GM18873 (cell line): ENCODE measurements at regions not wholly inside any gene's neighbourhood (a gene's known extent, or its start where the extent isn't known, plus 50 kb on each side); places are given as distances from the start of the nearest gene placed in this dataset.
"Not testable (repeated sequence)": the region's sequence is repeated elsewhere in the genome, so short reads cannot be mapped to it uniquely, and the experiment has no call there.

Experiments used
- ATAC-seq: cut with Tn5 transposase; IDR thresholded peaks from one replicate; pipeline ENCODE4 v1.9.1; 2021; ENCODE audit warnings: mild to moderate bottlenecking, moderate library complexity, moderate number of reproducible peaks; ENCODE audit not compliant: unreplicated experiment, low FRiP score

DNA sequence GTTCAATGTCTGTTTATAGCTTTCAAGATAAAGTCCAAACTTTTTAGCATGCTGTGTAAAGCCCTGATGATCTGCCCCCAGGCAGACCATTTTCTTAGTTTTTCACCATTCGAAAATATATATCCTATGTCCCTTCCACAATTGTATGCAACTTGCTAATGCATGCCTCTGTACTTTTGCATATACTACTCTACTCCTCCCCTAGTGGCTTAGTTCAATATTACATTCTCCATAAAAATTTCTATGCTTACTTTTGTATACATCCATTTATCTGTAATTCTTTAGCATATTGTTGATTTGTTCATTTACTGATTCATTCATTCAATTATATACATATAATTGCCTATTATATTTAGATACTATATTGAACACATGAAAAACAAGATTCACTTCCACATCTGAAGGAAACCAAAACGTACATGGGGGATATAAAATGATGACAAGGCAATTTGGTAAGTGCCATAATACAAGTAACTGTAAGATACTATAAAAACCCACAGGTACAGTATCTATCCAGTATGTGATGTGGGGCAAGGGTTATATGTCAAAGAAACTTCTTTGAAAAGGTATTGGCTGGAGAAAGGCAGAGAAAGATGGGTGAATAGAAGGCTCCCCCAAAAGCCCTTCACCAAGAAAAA is 902.5 kb downstream of the FAM133A start:
- no peak for ATAC-seq

DNA sequence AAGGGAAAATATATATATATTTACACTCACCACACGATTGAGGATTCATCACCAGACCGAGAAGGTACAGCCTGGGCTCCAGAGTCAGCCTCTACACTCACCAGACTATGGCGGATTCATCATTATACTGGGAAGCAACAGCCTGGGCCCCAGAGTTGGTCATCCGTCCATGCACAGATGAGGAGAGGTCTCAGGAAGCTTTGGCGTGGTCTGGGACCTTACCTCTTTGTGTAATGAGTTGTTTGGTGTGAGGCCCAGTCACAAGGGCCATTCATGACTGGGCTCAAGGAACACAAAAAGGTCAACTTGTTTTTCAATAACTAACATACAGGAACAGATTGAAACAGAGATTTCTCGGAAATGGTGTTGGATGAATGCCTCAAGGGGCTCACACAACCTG is 926.1 kb downstream of the FAM133A start:
- no peak for ATAC-seq

DNA sequence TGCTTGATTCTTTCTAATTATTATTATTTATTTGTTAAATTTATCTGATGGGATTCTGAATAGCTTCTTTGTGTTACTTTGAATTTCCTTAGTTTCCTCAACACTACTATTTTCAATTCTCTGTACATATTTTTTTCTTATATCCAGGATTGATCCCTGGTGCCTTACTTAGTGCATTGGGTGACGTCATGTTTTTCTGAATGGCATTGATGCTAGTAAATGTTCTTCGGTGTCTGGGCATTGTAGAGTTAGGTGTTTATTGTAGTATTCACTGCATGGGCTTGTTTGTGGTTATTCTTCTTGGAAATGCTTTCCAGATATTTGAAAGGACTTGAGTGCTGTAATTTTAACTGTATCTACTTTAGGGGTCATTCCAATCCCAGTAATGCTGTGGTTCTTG is 938.1 kb downstream of the FAM133A start:
- ATAC-seq = no peak

DNA sequence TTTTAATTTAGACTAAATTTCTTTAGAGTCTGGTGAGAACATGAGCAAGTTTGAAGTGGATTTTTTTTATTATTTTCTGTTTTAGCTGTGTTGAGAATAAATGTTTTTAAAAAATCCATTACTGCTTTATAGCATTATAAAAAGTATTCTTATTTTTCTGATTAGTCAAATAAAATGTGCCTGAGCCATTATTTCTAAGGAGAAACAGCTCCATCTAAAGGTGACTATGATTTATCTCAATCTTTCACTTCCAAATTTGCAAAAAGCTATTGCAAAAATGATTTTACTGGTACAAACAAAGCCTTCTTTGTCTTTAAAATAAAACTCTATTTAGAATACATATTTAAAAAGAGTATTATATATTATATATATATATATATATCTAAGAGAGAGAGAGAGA is 959.2 kb downstream of the FAM133A start:
- no peak for ATAC-seq

DNA sequence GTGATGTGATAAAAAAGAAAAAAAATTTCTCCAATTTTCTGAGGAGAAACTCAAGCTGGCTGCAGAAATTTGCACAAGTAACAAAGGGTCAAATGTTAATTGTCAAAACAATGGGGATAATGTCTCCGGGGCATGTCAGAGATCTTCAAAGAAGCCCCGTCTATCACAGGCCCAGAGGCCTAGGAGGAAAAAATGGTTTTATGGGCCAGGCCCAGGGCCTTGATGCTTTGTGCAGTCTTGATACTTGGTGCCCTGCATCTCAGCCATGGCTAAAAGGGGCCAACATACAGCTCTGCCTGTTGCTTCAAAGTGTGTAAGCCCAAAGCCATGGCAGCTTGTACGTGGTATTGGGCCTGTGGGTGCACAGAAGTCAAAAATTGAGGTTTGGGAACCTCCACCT is 961.0 kb downstream of the FAM133A start:
- no peak for ATAC-seq

DNA sequence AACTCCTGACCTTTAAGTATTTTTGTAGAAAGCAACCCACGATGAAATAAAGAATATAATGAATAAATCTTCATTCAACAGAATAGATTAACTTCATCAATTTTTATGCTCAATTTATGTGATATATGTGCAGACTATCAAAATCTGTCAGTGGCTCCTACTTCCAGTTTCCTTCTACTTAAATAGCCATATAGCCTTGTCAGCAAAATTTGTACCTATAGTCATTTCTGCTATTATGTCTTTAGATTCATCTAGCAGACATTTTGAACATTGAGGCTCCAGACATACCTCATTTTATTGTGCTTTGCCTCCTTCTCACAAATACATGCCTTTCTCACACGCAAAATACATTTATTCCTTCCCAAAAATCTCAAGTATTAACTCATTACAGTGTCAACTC is 971.7 kb downstream of the FAM133A start:
- no peak for ATAC-seq

DNA sequence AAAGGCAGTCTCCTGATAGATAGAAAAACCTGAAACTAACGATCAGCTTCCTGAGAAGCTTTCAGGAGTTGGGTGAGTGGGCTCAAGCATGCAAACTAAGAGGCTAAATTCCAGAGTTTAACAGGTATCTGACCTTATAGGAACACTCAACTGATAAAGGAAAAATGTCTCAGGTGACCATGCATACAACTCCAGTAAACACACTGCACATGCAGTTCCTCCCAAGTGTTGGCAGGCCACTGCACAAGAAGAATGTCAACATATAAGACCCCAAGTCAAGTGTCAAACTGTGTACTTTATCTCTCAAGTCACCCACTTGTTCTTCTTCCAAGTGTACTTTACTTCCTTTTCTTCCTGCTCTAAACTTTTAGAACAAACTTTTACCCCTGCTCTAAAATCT is 981.2 kb downstream of the FAM133A start:
- no peak for ATAC-seq

DNA sequence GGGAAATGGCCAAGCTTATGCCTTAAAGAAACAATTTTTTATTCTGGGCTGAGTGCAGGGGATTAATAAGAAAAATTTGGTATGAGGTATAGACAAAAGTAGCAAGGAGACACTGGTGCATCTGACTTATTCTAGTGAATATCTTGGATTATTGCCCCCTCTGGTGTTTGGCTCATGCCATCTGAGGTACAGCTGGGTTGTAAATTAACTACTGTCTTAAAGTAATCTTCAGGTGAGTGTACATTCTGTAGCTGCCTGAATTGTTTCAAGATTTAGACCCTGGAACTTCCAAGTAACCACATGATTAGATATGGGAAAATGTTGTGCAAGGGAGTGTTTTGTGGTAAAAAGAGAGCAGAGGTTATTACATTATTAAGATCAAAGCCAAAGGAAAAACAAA is 988.7 kb downstream of the FAM133A start:
- ATAC-seq = no peak

DNA sequence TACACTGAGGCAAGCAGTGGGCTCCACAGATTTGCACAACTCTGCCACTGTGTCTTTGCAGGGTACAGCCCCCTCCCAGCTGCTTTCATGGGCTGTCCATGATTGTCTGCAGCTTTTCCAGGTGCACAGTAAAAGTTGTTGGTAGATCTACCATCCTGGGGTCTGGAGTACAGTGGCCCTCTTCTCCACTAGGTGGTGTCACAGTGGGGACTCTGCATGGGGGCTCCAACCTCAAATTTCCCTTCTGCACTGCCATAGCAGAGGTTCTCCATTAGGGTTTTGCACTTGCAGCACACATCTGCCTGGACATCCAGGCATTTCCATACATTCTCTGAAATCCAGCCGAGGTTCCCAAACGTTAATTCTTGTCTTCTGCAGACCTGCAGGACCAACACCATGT is 1002.3 kb downstream of the FAM133A start:
- no peak for ATAC-seq

DNA sequence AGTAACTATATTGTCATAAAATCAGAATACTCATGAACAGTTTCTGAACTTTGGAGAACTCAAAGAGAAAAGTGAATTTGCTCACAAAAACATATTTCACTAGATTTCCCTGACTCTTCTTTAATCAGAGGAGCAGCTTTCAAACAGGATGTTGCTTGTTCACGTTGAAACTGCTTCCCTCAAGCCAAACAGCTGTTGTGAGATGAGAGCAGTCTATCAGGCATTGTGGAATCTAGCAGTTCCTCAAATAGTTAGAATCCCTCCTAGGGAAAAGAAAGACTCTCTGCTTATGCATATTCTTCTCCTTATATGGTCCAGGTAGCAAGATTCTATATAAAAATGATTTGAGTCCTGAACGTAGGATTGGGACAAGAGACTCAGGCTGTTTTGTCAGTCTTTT is 1012.1 kb downstream of the FAM133A start:
- ATAC-seq = no peak

DNA sequence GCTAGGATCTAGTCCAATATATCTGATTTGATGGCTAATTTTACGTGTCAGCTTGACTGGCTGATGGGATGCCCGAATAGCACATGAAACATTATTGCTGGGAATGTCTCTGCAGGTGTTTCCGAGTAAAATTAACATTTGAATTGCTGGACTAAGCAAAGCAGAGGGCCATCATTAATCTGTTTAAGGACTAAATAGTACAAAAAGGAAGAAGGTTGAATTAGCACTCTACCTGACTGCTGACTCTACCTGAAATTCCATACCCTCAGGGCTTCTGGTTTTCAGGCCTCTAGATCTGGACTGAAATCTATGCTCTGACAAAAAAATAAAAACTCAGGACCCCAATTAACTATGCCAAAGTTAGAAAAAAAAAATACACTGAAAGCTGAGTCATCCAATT is 1021.9 kb downstream of the FAM133A start:
- ATAC-seq = no peak

DNA sequence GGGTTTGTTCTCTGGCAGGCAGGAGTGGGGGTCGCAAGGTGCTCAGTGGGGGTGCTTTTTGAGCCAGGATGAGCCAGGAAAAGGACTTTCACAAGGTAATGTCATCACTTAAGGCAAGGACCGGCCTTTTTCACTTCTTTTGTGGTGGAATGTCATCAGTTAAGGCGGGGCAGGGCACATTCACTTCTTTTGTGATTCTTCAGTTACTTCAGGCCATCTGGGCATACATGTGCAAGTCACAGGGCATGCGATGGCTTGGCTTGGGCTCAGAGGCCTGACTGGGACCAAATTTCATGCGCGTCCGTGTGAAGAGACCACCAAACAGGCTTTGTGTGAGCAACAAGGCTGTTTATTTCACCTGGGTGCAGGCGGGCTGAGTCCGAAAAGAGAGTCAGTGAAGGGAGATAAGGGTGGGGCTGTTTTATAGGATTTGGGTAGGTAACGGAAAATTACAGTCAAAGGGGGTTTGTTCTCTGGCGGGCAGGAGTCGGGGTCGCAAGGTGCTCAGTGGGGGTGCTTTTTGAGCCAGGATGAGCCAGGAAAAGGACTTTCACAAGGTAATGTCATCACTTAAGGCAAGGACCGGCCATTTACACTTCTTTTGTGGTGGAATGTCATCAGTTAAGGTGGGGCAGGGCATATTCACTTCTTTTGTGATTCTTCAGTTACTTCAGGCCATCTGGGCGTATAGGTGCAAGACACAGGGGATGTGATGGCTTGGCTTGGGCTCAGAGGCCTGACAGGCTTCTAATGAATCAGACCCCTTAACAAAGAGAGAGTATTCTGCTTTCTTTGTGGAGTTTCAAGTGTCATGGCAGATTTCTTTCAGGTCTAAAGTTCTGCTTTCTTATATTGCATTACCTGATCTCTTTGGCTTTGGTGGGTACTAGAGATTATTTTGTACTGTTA is 1030.6 kb downstream of the FAM133A start:
- ATAC-seq = not testable (repeated sequence)

DNA sequence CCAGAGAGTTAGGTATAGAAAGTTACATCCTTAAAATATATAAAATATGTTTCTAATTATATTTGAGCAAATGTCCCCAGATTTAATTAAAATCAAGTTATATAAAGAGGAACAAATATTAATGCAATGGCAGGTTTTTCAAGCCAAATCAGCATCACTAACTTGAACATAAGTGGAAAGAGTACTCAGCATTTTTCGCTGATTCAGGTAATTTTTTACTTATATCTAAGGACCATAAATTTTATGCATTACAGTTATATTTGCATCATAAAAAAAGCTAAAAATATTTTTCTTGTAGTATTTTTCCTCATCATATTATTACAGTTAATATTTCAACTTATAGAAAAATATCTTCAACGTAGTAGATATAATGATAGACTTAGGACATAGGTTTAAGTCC is 1047.4 kb downstream of the FAM133A start:
- ATAC-seq = no peak

DNA sequence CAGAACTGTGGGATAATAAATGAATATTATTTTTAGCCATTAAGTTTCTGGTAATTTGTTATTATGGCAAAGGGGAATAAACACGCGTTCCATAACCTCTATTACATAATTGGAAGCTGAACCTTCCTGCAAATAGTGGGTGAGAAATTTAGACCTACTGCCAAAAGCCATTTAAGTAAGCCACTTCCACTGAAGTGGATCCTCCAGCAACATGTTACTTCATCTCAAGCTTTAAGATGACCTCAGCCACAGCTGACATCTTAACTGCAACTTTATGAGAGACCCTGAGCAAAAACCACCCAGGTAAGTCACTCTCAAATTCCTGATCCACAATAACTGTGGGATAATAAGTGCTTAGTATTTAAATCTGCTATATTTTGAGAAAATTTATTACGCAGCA is 1048.6 kb downstream of the FAM133A start:
- no peak for ATAC-seq

DNA sequence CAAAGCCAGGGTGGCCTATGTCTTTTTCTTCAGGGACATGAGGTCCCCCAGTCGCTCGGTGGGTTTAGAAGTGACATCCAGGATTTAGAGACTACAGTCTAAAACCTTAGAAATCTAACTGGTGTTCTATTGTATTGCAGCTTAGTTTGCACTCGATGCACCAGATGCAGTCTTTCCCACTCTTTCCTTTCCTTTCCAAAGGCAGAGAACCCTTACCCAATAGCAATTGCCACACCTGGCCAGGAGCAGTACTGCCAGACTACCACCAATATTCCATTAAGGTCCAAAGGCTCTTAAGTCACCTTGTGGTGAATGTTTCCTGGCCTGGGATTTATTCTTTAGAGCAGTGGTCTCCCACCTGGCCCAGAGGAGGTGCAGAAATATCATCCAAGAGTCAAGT is 1068.8 kb downstream of the FAM133A start:
- no peak for ATAC-seq

DNA sequence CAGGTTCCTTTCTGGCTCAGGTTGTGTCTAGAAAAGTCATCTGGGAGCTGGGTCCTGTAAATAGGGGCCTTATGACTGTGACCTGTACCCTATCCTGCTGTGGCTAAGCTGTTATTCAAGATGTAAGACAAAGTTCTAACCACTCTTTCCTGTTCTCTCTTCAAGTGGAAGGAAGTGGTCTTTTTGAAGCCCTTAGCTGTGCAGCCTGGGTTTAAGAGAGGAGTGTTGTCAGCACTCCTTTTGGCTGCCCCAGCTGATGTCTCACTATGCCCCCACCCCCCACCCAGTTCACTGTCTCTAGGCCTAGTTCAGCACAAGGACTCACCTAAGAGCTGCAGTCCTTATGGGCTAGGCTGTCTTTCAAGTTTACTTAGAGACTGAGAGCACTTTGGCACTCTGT is 1069.5 kb downstream of the FAM133A start:
- ATAC-seq = no peak

DNA sequence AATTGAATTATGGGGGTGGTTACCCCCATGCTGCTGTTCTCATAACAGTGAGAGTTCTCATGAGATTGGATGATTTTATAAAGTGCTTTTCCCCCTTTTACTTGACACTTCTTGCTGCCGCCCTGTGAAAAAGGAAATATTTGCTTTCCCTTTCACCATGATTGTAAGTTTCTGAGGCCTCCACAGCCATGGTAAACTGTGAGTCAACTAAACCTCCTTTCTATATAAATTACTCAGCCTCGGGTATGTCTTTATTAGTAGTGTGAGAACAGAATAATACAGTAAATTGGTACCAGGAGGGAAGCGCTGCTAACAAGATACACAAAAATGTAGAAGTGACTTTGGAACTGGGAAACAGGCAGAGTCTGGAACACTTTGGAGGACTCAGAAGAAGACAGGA is 1070.8 kb downstream of the FAM133A start:
- ATAC-seq = no peak

DNA sequence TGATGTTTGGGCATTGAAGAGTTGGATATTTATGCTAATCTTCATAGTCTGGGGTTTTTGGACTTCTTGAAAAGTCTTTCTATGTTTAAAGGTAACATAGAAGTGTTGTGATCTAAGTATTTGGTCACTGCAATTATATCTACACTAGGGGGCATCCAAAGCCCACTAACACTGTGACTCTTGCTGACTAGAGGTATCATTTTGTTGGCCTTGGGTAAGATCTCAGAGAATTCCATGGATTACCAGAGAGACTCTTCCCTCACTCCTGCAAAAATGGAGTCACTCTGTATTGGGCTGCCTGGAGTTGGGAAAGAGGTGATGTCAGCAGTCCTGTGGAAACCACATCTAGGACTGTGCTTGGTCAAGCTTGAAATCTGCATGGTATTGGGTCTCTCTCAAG is 1077.6 kb downstream of the FAM133A start:
- no peak for ATAC-seq

DNA sequence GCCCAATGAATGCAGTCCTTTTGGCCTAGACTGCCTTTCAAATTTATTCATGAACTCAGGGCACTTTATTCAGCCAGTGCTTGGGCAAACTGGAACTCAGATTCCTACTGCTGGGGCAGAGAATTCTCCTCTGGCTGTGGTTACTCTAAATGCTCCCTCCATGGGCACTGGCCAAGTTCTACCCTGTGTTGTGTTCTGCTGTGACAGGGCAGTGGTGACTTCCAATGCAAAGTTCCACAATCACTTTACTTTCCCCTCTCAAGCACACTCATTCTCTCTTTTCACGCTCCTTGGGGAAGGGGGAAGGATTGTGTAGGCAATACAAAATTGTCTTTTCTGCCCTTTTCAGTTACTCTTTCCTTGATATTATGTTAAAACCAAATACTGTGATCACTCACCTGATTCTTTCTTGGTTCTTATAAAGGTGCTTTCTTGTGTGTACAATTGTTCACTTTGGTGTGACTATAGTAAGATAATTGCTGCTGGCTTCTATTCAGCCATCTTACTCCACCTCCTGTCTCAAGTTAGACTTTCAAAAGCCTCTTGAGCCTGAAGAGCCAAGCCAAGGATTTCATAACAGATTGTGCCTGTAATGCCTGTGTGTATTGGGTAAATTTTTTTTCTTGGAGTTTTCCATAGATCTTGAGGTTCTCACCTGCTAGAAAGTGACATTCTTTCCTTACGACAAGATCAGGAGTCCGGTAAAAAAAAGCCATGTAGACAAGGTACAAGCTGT is 1078.6 kb downstream of the FAM133A start:
- ATAC-seq = no peak

DNA sequence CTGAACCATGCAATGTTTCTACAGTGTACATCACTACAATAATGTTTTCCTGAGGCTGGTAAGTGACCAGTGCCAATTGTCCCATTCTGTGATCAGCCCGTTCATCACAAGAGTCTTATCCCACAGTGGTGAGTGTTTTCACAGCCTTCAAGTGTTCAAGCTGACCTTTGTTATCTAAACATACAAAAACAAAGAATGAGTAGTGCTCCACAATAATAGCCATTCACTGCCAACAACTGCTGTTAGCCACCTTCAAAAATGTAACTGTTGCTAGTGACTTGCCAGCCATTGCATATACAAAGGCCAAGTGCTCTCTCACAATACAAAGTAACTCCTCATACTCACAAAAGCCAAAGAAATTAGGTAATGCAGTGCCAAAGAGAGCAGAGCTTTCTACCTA is 1084.1 kb downstream of the FAM133A start:
- ATAC-seq = no peak

DNA sequence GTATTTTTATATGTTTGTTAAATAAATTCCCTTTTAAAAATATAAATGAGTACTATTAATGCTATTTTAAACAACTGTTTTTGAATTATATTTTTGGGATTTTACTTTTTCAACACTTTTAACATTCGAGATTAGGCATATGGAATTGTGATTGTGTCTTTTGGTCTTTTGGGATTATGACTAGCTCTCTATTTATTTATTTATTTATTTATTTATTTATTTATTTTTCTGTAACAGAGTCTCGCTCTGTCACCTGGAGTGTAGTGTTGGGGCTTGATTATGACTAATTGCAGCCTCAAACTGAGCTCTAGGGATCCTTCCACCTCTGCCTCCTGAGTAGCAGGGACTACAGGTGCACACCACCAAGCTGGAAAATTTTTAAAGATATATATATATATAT is 1101.6 kb downstream of the FAM133A start:
- no peak for ATAC-seq
